HG03280 (cell line): ENCODE measurements at regions not wholly inside any gene's neighbourhood (a gene's known extent, or its start where the extent isn't known, plus 50 kb on each side); places are given as distances from the start of the nearest gene placed in this dataset.
"Not testable (repeated sequence)": the region's sequence is repeated elsewhere in the genome, so short reads cannot be mapped to it uniquely, and the experiment has no call there.

Experiments
- ATAC-seq: cut with Tn5 transposase; IDR thresholded peaks from one replicate; pipeline ENCODE4 v1.9.1; 2021; ENCODE audit warnings: mild to moderate bottlenecking, moderate library complexity; ENCODE audit not compliant: unreplicated experiment

DNA sequence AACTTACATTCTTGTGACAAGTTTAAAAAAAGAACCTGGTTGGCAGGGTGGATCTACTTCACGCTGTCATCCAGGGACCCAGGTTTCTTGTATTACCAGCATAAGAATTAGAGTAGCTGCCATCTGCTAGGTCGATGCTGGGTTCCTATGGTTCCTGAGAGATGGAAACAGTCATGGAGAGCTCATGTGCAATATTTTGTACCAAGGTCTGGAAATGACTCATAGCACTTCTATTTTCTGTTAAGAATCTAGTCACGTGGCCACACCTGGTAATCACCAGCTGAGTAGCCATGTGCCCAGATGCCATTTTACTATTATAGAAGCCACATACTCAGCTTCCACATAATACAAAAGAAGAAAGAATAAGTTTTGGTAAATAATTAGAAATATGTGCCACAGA lies 171.3 kb downstream of the CD83 start:
- no peak for ATAC-seq

DNA sequence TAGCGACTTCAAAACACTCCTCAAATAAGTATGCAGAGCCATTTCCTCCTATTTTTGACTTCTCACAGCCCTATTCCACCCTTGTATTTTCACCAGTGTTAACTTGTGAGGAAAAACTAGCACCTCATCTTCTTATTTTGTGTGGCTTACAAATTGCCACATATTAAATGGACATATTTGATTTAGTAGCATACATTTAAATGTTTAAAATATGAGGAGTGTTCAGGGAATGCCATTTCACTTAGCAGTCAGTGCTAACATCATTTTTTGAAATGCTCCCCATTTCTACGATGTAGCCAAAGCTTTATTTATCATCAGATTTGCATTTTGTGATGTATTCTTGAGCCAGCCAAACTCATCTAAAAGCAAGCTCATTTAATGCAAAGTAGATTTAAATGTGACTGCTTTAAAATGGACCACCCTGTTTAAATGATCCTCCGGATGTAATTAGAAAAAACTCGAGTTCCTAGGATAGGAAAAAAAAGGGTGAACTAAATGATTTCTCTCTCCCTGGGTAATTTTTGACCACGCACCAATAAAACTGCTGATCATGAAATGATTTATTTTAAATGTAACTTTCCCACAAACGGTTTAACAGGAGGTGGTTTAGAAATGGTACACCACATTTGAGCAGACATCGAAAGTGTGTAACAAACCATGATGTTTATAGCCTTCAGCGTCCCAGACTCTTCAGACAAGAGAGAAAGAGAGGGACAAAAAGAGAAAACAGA lies 172.6 kb downstream of the CD83 start:
- no peak for ATAC-seq

DNA sequence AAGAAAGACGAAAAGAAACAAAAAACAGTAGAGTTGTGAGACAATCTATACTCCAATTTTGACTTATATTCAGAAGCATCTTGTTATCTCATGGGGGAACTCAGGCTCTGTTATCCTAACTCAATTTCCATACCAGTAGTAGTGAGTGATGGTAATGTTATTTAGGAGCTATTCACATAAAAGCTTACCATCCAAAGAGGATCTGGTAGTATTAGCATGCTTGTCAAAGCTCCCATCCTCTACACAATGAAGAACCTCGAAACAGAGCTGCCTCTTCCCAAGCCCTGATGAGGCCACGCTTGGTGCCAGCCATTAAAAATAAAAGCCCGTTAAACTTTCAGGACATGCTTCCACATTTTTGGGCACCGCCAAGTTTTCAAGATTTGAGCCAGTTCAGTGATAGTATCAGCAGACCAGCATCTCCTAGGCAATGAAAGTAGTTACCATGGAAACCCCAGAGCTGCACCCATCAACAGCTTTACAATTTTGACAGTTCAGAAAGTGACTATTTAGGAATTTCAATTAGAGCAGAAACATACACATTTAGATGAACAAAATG lies 173.3 kb downstream of the CD83 start:
- no peak for ATAC-seq

DNA sequence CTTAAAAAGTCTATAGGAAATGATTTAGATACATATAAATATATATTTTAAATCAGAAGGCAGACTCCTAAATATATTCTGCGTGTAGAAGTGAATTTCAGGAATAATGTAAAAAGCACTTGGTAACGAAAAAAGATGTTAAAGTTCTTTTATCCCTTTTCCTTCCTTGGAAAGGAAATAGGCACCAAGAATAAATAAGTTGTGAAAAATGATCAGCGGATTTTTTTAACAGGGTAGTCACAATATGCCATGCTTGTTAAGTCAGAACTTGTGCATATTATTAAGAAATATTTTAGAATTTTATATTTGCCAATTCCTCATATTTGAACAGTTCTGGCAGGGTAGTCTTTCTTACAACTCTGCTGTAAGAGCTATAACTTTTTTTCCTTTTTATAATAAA lies 173.8 kb downstream of the CD83 start:
- no peak for ATAC-seq

DNA sequence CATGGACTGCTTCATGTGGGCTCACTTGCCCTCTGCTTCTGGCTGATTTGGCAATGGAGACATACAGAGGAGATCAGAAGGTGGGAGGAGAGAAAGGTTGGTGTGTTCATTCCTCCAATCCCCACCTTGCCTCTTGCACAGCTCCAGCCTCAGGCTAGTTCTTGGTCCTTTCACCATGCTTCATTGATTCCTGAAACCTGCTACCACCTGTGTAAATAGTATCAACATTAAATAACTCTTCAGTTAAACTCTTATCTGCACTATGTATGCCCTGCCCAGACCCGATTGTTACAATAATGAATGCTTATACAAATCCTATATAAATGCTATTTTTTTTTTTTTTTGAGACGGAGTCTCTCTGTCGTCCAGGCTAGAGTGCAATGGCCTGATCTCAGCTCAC lies 174.5 kb downstream of the CD83 start:
- ATAC-seq = no peak

DNA sequence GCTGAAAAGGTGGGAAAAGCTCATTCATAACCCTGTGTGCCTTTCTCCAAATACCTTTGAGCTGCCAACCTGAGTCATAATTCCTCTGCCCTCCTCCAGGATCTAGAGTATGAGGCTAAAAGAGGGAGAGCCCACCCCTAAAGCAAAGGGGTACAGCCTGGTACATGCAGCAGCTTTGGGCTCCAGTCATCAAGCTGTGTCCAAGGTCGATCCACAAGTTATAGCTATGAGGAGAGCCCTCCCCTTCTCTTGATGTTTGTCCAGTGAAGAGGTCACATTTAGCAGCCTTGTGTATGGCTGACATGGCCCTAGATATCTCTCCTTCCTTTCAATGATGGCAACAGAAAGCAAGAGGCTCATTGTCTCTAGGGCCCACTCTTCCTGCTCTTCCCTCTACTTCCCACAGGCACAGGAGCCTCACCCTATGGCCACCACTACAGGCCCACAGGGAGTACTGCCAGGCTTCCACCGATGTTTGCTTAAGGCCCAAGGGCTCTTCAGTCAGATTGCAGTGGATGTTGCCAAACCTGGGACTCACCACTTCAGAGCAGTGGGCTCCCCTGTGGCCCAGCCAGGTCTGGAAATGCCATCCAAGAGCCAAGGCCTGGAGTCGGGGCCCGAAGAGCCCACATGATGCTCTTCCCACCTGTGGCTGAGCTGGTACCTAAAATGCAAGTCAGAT lies 176.8 kb downstream of the CD83 start:
- ATAC-seq = no peak

DNA sequence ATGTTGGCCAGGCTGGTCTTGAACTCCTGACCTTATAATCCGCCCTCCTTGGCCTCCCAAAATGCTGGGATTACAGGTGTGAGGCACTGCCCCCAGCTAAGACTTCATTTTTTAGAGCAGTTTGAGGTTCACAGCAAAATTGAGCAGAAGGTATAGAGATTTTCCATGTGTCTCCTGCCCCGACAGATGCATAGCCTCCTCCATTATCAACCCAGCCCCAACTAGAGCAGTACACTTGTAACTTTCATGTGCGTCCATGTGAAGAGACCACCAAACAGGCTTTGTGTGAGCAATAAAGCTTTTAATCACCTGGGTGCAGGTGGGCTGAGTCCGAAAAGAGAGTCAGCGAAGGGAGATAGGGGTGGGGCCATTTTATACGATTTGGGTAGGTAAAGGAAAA lies 179.1 kb downstream of the CD83 start:
- not testable (repeated sequence) for ATAC-seq

DNA sequence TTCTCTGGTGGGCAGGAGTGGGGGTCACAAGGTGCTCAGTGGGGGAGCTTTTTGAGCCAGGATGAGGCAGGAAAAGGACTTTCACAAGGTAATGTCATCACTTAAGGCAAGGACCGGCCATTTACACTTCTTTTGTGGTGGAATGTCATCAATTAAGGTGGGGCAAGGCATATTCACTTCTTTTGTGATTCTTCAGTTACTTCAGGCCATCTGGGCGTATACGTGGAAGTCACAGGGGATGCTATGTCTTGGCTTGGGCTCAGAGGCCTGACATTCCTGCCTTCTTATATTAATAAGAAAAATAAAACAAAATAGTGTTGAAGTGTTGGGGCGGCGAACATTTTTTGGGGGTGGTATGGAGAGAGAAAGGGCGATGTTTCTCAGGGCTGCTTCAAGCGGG lies 179.5 kb downstream of the CD83 start:
- not testable (repeated sequence) for ATAC-seq

DNA sequence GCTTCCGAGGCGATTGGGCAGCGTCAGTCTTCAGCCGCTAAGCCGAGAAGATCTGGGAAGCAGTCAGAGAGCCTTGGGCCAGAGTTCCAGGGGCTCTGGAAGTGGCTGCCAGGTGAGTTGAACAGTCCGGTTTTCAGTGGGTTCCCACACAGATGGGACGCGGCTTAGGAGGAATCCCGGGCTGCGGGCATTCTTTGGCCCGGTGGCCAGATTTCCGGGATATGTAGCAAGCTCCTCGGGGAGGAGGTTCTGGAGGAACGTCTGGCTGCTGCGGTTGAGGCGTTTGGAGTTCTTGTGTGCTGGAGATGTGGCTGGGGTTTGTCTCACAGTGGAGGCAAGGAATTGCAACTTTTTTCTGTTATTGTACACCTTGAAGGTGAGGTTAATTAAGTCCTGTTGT lies 182.6 kb downstream of the CD83 start:
- not testable (repeated sequence) for ATAC-seq

DNA sequence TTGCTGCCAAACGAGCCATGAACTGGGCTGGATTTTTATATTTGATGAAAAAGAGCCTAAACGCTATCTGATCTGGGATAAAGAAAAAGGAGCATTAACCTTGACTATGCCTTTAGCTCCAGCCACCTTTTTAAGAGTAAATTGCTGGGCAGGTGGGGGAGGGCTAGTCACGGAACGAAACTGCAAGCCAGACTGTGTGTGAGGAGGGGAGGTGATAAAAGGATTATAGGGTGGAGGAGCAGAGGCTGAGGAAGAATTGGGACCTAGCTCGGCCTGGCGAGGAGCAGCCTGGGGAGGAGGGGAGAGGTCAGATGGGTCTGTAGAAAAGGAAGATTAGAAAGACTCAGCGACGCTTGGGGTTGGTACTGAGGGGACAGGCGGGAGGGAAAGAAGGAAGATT lies 183.1 kb downstream of the CD83 start:
- ATAC-seq = not testable (repeated sequence)

DNA sequence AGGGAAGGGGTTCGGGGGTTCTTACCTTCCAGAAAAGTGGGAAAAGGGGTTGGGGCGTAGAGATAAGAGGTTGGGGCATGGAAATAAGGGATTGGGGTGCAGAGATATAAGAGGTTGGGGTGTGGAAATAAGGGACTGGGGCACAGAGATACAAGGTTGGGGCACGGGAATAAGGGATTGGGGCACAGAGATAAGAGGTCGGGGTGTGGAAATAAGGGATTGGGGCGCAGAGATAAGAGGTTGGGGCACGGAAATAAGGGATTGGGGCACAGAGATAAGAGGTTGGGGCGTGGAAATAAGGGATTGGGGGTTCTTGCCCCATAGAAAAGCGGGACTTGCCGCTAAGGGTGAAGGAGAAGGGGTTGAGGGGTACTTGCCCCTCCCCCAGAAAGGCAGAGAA lies 183.9 kb downstream of the CD83 start:
- not testable (repeated sequence) for ATAC-seq

DNA sequence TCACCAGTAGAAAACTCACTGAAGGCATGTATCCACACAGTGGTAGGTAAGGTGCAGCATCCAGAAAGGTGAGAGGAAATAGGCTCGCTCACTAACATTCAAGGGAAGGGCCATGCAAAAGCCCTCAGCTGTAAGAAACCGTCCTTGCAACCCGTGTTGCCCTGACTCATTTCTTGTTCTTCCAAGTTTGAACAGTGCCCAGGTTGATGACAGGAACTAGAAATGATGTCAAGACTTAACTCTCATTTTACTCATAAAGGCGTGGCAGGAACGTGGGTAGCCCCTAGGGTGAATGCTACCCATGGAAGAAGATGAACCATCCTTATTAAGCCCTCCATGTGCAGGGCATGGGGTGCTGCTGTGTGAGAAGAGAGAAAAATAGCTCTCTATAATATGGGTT lies 187.6 kb downstream of the CD83 start:
- ATAC-seq = no peak

DNA sequence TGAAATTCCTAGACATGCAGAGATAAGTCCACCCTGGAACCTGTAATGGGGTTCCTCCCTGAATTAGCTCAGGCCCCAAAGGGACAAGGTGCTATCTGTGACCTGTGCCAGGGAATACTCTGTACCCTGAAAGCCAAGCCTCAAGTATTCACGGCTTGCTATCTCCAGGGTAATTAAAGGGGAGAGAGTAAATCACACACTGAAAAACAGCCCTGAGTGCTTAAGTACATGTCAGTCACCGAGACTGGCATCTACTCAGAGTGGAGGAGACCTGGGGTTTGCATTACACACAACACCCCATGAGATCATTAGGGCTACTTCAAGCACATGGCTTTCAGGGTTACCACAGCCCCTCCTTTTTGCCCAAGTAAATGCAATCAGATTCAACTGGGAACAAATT lies 188.1 kb downstream of the CD83 start:
- no peak for ATAC-seq

DNA sequence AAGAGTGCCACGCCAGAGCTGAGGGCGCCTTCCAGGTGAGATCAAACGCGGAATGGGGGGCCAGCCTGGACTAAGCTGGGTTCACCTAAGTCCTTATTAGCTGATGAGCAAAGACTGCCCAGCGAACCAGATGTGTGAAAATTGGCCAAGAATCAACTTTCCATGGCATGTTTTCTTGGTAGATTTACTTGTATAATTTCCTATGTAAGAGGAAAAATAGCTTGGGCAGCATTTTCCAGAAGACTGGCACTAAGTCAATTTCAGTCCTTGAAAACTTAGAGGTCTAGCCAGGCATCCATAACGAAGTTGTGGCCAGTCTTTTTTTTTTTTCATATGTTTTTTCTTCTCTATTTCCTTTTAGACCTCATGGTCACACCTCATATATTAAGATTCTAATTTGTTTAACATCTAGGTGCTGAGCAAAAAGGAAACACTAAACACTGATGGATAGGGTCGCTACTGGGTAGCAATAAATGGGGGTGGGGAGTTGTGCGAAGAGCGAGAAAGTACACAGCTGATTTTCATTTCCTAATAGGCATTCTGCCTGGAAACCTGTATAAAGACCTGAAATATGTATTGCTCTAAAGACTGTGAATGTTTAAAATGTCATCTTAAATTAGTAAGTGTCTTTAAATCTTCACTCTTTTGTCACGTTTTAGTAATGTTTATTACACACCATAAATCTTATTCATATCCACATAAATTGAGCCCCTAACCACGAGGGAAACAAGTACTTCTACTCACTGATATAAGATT lies 188.8 kb downstream of the CD83 start:
- no peak for ATAC-seq

DNA sequence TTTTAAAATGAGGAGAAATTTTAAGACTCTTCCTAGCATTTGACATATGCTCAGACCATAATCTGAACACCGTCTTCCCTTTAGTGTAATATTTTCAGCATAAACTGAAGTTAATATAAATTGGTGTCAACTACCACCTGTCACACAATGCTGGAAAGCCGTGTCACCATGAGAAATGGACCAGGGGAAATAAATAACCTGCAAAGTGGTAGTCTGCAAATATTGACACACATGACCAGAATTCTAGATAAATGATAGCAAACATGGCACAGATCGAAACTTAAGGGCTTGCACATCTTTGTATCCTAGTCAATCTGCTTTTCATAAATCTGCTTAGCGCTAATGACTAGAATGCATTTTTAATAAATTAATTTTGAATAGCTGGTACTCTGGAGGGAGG lies 191.9 kb downstream of the CD83 start:
- no peak for ATAC-seq

DNA sequence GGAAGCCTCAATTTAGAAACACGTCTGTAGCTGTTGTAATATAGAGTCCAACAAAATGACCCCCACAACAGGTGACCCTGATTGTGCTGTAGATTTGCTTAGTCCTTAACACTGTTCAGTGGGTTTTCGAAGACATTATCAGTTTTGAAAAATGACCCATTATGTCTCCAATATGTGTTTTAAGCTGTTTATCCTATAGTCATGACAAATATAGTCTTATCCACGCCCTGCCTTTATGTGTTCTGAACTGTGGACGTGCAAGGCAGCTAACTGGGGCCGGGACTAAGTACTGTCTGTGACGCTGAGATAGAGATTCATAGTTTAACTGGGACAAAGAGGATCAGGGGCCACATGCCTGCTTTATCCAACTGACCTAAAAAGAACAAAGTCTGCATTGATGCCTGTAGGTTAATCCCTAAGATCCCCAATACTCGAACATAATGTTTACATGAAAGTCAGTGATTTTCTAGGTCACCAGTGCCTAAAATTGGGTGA lies 192.4 kb downstream of the CD83 start:
- ATAC-seq = no peak

DNA sequence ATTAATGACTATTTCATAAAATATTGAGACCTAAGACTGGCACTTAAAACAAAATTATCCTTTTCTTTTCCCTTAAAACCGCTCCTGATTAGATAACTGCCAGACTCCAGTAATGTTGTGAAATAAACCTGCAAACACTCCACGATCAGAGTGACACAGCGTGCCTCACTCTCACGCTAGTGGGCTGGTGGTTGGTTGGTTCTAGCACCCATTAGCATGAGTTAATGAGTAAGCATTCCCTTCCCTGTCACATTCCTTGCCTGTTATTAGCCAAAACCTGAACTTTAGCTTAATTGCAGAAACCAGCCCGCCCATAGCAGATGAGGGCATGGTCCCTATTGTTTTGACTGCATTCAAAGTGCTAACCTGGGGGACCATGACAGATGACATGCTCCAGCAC lies 193.4 kb downstream of the CD83 start:
- no peak for ATAC-seq

DNA sequence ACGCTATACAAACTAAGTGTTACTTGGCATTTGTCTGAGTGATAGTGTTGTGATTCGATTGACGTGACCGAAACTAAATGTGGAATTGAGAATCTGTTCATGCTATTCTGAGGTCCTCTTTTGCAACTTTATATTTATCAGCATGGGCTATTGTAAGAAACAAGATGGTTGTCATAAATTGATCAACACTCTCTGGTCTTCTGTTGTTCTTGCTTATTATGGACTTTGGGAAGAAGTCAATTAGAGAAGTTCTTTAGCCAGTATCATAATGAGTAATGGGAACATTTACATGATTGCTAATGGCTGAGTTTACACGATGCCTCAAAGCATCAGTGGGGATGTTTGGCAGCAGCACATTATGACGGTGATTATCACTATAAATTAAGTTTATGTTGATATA lies 195.0 kb downstream of the CD83 start:
- ATAC-seq = no peak

DNA sequence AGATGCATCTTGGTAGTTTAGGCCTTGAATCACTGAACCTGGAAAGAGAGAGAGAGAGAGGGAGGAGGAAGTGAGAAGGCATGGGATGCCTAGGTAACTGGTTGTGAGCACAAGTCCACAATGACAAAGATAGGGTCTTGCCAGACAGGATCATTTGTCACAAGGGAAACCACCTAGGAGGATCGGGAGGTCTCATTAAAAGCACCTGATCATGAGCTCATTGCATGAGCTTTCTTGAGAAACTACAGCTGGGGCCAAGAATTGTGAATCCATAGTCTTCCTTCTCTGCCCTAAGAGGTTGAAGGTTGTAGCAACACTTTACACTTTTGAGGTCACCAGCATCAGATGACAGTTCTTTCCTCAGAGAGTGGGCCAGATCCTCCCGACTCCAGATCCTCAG lies 195.7 kb downstream of the CD83 start:
- no peak for ATAC-seq

DNA sequence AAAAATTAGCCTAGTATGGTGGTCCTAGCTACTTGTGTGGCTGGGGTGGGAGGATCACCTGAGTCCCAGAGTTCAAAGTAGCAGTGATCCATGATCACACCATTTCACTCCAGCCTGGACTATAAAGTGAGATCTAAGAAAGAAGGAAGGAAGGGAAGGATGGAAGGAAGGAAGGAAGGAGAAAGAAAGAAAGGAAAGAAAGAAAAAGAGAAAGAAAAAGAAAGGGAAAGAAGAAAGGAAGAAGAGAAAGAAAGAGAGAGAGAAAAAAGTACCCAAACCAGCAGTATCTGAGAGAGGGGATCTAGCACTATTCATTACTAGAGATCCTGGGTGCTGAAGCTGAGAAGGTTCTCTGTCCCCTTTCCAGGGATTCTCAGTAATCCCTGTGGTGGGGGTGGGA lies 197.8 kb downstream of the CD83 start:
- ATAC-seq = no peak

DNA sequence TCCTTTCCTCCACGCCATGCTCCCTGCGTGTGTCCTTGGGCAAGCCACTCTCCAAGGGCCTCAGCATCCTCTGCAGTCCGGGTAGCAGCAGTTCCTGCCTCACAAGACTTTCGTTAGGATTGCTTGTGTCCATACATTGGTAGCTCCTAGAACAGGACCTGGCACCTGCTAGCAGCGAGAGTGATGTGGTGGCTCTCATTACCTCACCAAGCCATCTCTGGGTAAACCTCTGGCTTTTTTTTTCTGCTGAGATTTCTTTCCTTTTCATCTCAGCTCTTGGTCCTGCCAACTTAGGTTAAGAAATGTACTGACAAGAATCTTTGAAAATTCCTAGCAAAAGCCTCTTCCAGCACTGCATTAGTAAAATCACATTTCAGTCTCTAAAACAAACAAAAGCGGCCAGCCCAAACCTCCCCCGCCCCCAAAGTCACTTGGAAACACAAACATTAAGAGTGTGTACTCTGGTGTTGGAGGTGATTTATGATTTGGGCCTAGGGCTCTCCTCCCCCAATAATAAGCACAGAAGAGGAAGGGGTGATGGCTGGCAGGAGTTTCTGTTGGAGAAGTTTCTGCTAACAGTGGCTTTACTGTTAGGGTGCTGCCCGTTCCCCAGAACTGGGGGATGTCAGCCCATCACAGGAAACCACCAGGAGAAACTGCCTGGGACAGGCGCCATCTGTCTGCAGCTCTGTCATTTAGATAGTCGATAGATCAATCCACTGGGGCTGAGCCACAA lies 199.2 kb downstream of the CD83 start:
- ATAC-seq = no peak
